ENCODE measurements at regions not wholly inside any gene's neighbourhood (a gene's known extent, or its start where the extent isn't known, plus 50 kb on each side); places are given as distances from the start of the nearest gene placed in this dataset.

- Histone ChIP-seq H3K79me1 (ENCODE audit: low read length) (no peaks in the 10 kb centered on the region), H3K4ac (ENCODE audit: low read depth, low read length) (no peak overlapping the region), H3K56ac (ENCODE audit: low read length) (no peak overlapping the region), H3K36me3 (ENCODE audit: control insufficient read depth, insufficient read depth, low read length) (no peaks in the 10 kb centered on the region), H4K8ac (ENCODE audit: low read depth, low read length) (no peak overlapping the region), H3K18ac (ENCODE audit: low read length) (no peak overlapping the region), H4K5ac (ENCODE audit: low read length) (no peak overlapping the region), H3K27ac (ENCODE audit: low read depth, low read length) (no peak overlapping the region), H3K9ac (ENCODE audit: low read length) (no peak overlapping the region), H2BK5ac (ENCODE audit: low read length) (no peak overlapping the region), H3K4me3 (ENCODE audit: low read length) (no peak overlapping the region), H3K4me1 (ENCODE audit: control insufficient read depth, low read depth, low read length) (no peaks in the 10 kb centered on the region), H2AK5ac (ENCODE audit: low read length) (no peak overlapping the region), H2BK120ac (ENCODE audit: low read depth, low read length) (no peak overlapping the region), H3K27me3 (ENCODE audit: insufficient read depth, low read length, poor library complexity) (no peaks in the 10 kb centered on the region), H3K23ac (ENCODE audit: low read length) (no peak overlapping the region), H3K79me2 (ENCODE audit: control insufficient read depth, insufficient read depth, low read length) (no peaks in the 10 kb centered on the region), H3K4me2 (ENCODE audit: low read length) (no peak overlapping the region), H2BK15ac (replicated peaks; ENCODE audit: low read depth) (no peak overlapping the region)
- DNase-seq, result no peak
- WGBS (ENCODE audit: extremely low coverage, insufficient coverage, low lambda C conversion rate), result no CpG with 5 or more reads among the region's 9 CpGs
Observed at GRCh38 chr1:36665478-36666080, 182.9 kb upstream of the CSF3R start.

GRCh38 chr1:36664571-36665287 lies 182.0 kb upstream of the CSF3R start:
- Histone ChIP-seq H2BK120ac (ENCODE audit: low read depth, low read length) (no peak overlapping the region), H3K23ac (ENCODE audit: low read length) (no peak overlapping the region), H4K5ac (ENCODE audit: low read length) (no peak overlapping the region), H2AK5ac (ENCODE audit: low read length) (no peak overlapping the region), H2BK15ac (replicated peaks; ENCODE audit: low read depth) (no peak overlapping the region), H3K4ac (ENCODE audit: low read depth, low read length) (no peak overlapping the region), H3K18ac (ENCODE audit: low read length) (no peak overlapping the region), H3K27me3 (ENCODE audit: insufficient read depth, low read length, poor library complexity) (no peaks in the 10 kb centered on the region), H3K79me1 (ENCODE audit: low read length) (no peaks in the 10 kb centered on the region), H3K79me2 (ENCODE audit: control insufficient read depth, insufficient read depth, low read length) (no peaks in the 10 kb centered on the region), H3K27ac (ENCODE audit: low read depth, low read length) (no peak overlapping the region), H4K8ac (ENCODE audit: low read depth, low read length) (no peak overlapping the region), H3K4me1 (ENCODE audit: control insufficient read depth, low read depth, low read length) (no peaks in the 10 kb centered on the region), H3K9ac (ENCODE audit: low read length) (no peak overlapping the region), H2BK5ac (ENCODE audit: low read length) (no peak overlapping the region), H3K4me3 (ENCODE audit: low read length) (no peak overlapping the region), H3K56ac (ENCODE audit: low read length) (no peak overlapping the region), H3K36me3 (ENCODE audit: control insufficient read depth, insufficient read depth, low read length) (no peaks in the 10 kb centered on the region), H3K4me2 (ENCODE audit: low read length) (no peak overlapping the region)
- DNase-seq, result no peak
- no CpG with 5 or more reads among the region's 11 CpGs for WGBS (ENCODE audit: extremely low coverage, insufficient coverage, low lambda C conversion rate)

- Histone ChIP-seq H2BK15ac (replicated peaks; ENCODE audit: low read depth) (no peak overlapping the region), H3K79me1 (ENCODE audit: low read length) (no peaks in the 10 kb centered on the region), H3K23ac (ENCODE audit: low read length) (no peak overlapping the region), H3K4me2 (ENCODE audit: low read length) (no peak overlapping the region), H3K4me1 (ENCODE audit: control insufficient read depth, low read depth, low read length) (no peaks in the 10 kb centered on the region), H2AK5ac (ENCODE audit: low read length) (no peak overlapping the region), H3K56ac (ENCODE audit: low read length) (no peak overlapping the region), H3K18ac (ENCODE audit: low read length) (no peak overlapping the region), H2BK5ac (ENCODE audit: low read length) (no peak overlapping the region), H3K27ac (ENCODE audit: low read depth, low read length) (no peak overlapping the region), H2BK120ac (ENCODE audit: low read depth, low read length) (no peak overlapping the region), H3K4ac (ENCODE audit: low read depth, low read length) (no peak overlapping the region), H3K27me3 (ENCODE audit: insufficient read depth, low read length, poor library complexity) (no peaks in the 10 kb centered on the region), H4K8ac (ENCODE audit: low read depth, low read length) (no peak overlapping the region), H3K36me3 (ENCODE audit: control insufficient read depth, insufficient read depth, low read length) (no peaks in the 10 kb centered on the region), H4K5ac (ENCODE audit: low read length) (no peak overlapping the region), H3K4me3 (ENCODE audit: low read length) (no peak overlapping the region), H3K79me2 (ENCODE audit: control insufficient read depth, insufficient read depth, low read length) (no peaks in the 10 kb centered on the region), H3K9ac (ENCODE audit: low read length) (no peak overlapping the region)
- no peak for DNase-seq
- WGBS (ENCODE audit: extremely low coverage, insufficient coverage, low lambda C conversion rate), result no CpG with 5 or more reads among the region's 6 CpGs
Observed at GRCh38 chr1:36663772-36664430, 181.2 kb upstream of the CSF3R start.

- no peaks in the 10 kb centered on the region for H3K79me2 ChIP-seq (ENCODE audit: control insufficient read depth, insufficient read depth, low read length)
- no peak overlapping the region for H3K23ac ChIP-seq (ENCODE audit: low read length)
- no peak overlapping the region for H3K27ac ChIP-seq (ENCODE audit: low read depth, low read length)
- H4K5ac ChIP-seq (ENCODE audit: low read length), result no peak overlapping the region
- no peaks in the 10 kb centered on the region for H3K79me1 ChIP-seq (ENCODE audit: low read length)
- H3K4me3 ChIP-seq (ENCODE audit: low read length), result no peak overlapping the region
- H4K8ac ChIP-seq (ENCODE audit: low read depth, low read length), result no peak overlapping the region
- peaks cover 2% of the 10 kb centered on the region for H3K4me1 ChIP-seq (ENCODE audit: control insufficient read depth, low read depth, low read length)
- no peak overlapping the region for H3K4me2 ChIP-seq (ENCODE audit: low read length)
- H3K36me3 ChIP-seq (ENCODE audit: control insufficient read depth, insufficient read depth, low read length), result no peaks in the 10 kb centered on the region
- H2BK15ac ChIP-seq (replicated peaks; ENCODE audit: low read depth), result no peak overlapping the region
- no peak overlapping the region for H3K9ac ChIP-seq (ENCODE audit: low read length)
- no peaks in the 10 kb centered on the region for H3K27me3 ChIP-seq (ENCODE audit: insufficient read depth, low read length, poor library complexity)
- H3K56ac ChIP-seq (ENCODE audit: low read length), result no peak overlapping the region
- no peak overlapping the region for H3K18ac ChIP-seq (ENCODE audit: low read length)
- no peak for DNase-seq
- H2AK5ac ChIP-seq (ENCODE audit: low read length), result no peak overlapping the region
- H2BK5ac ChIP-seq (ENCODE audit: low read length), result no peak overlapping the region
- no CpG with 5 or more reads among the region's 3 CpGs for WGBS (ENCODE audit: extremely low coverage, insufficient coverage, low lambda C conversion rate)
- H3K4ac ChIP-seq (ENCODE audit: low read depth, low read length), result no peak overlapping the region
- no peak overlapping the region for H2BK120ac ChIP-seq (ENCODE audit: low read depth, low read length)
Observed at GRCh38 chr1:36658838-36659237, 176.1 kb upstream of the CSF3R start.

GRCh38 chr1:36657826-36658225 lies 175.1 kb upstream of the CSF3R start:
- H4K8ac ChIP-seq (ENCODE audit: low read depth, low read length), result no peak overlapping the region
- no peaks in the 10 kb centered on the region for H3K27me3 ChIP-seq (ENCODE audit: insufficient read depth, low read length, poor library complexity)
- no peak for DNase-seq
- no peak overlapping the region for H3K27ac ChIP-seq (ENCODE audit: low read depth, low read length)
- no peak overlapping the region for H3K9ac ChIP-seq (ENCODE audit: low read length)
- H3K79me1 ChIP-seq (ENCODE audit: low read length), result no peaks in the 10 kb centered on the region
- no peak overlapping the region for H3K18ac ChIP-seq (ENCODE audit: low read length)
- H3K4me3 ChIP-seq (ENCODE audit: low read length), result no peak overlapping the region
- WGBS (ENCODE audit: extremely low coverage, insufficient coverage, low lambda C conversion rate), result no CpG with 5 or more reads among the region's 6 CpGs
- no peaks in the 10 kb centered on the region for H3K79me2 ChIP-seq (ENCODE audit: control insufficient read depth, insufficient read depth, low read length)
- H3K56ac ChIP-seq (ENCODE audit: low read length), result no peak overlapping the region
- H2BK120ac ChIP-seq (ENCODE audit: low read depth, low read length), result no peak overlapping the region
- H4K5ac ChIP-seq (ENCODE audit: low read length), result no peak overlapping the region
- no peak overlapping the region for H3K4ac ChIP-seq (ENCODE audit: low read depth, low read length)
- no peak overlapping the region for H2BK5ac ChIP-seq (ENCODE audit: low read length)
- no peaks in the 10 kb centered on the region for H3K36me3 ChIP-seq (ENCODE audit: control insufficient read depth, insufficient read depth, low read length)
- H3K23ac ChIP-seq (ENCODE audit: low read length), result no peak overlapping the region
- H2AK5ac ChIP-seq (ENCODE audit: low read length), result no peak overlapping the region
- H3K4me2 ChIP-seq (ENCODE audit: low read length), result no peak overlapping the region
- H2BK15ac ChIP-seq (replicated peaks; ENCODE audit: low read depth), result no peak overlapping the region
- peaks cover 2% of the 10 kb centered on the region for H3K4me1 ChIP-seq (ENCODE audit: control insufficient read depth, low read depth, low read length)
